ENCODE measurements at regions not wholly inside any gene's neighbourhood (a gene's known extent, or its start where the extent isn't known, plus 50 kb on each side); places are given as distances from the start of the nearest gene placed in this dataset.

- no peak overlapping the region for H3K27ac ChIP-seq (replicated peaks)
- no peaks in the 10 kb centered on the region for H3K27me3 ChIP-seq (ENCODE audit: insufficient read depth, poor library complexity, severe bottlenecking)
- DNase-seq (ENCODE audit: low read depth in 1 of 2, low spot score in 1 of 2), result no peak
- TF ChIP-seq SPI1 (IDR thresholded peaks at IDR 0.05; ENCODE audit: borderline replicate concordance, low read depth) (peak; percentile 51; the same call in 1 of the 2 replicates), GABPA (IDR thresholded peaks at IDR 0.05; ENCODE audit: low read depth) (no peak)
- H3K4me3 ChIP-seq (replicated peaks; ENCODE audit: insufficient read depth, low read length), result no peak overlapping the region
These were observed 545.0 kb downstream of the PYDC2 start for GRCh38 chr3:192005989-192006388.

- Histone ChIP-seq H3K27ac (replicated peaks) (no peak overlapping the region), H3K4me3 (replicated peaks; ENCODE audit: insufficient read depth, low read length) (no peak overlapping the region), H3K27me3 (ENCODE audit: insufficient read depth, poor library complexity, severe bottlenecking) (no peaks in the 10 kb centered on the region)
- TF ChIP-seq POLR2AphosphoS5 (IDR thresholded peaks at IDR 0.05; ENCODE audit: low read depth) (no peak), SPI1 (IDR thresholded peaks at IDR 0.05; ENCODE audit: borderline replicate concordance, low read depth) (no peak), REST (IDR thresholded peaks at IDR 0.05; ENCODE audit: insufficient replicate concordance, low read depth) (no peak), GABPA (IDR thresholded peaks at IDR 0.05; ENCODE audit: low read depth) (no peak), CTCF (IDR thresholded peaks at IDR 0.05; ENCODE audit: insufficient read depth, low read length) (no peak)
- DNase-seq (ENCODE audit: low read depth in 1 of 2, low spot score in 1 of 2), result no peak
These were observed 548.9 kb downstream of the PYDC2 start for GRCh38 chr3:192009903-192010302.

GRCh38 chr3:192010490-192010889 lies 549.5 kb downstream of the PYDC2 start:
- TF ChIP-seq GABPA (IDR thresholded peaks at IDR 0.05; ENCODE audit: low read depth), result no peak
- no peak for TF ChIP-seq REST (IDR thresholded peaks at IDR 0.05; ENCODE audit: insufficient replicate concordance, low read depth)
- no peak for TF ChIP-seq SPI1 (IDR thresholded peaks at IDR 0.05; ENCODE audit: borderline replicate concordance, low read depth)
- TF ChIP-seq POLR2AphosphoS5 (IDR thresholded peaks at IDR 0.05; ENCODE audit: low read depth), result no peak
- no peak for TF ChIP-seq CTCF (IDR thresholded peaks at IDR 0.05; ENCODE audit: insufficient read depth, low read length)
- no peak overlapping the region for H3K27ac ChIP-seq (replicated peaks)
- no peaks in the 10 kb centered on the region for H3K27me3 ChIP-seq (ENCODE audit: insufficient read depth, poor library complexity, severe bottlenecking)
- DNase-seq (ENCODE audit: low read depth in 1 of 2, low spot score in 1 of 2), result no peak
- no peak overlapping the region for H3K4me3 ChIP-seq (replicated peaks; ENCODE audit: insufficient read depth, low read length)

GRCh38 chr3:192011137-192011536 lies 550.2 kb downstream of the PYDC2 start:
- no peak overlapping the region for H3K4me3 ChIP-seq (replicated peaks; ENCODE audit: insufficient read depth, low read length)
- DNase-seq (ENCODE audit: low read depth in 1 of 2, low spot score in 1 of 2), result no peak
- no peaks in the 10 kb centered on the region for H3K27me3 ChIP-seq (ENCODE audit: insufficient read depth, poor library complexity, severe bottlenecking)
- H3K27ac ChIP-seq (replicated peaks), result no peak overlapping the region
- TF ChIP-seq POLR2AphosphoS5 (IDR thresholded peaks at IDR 0.05; ENCODE audit: low read depth), result no peak
- TF ChIP-seq GABPA (IDR thresholded peaks at IDR 0.05; ENCODE audit: low read depth), result no peak
- TF ChIP-seq REST (IDR thresholded peaks at IDR 0.05; ENCODE audit: insufficient replicate concordance, low read depth), result no peak
- TF ChIP-seq SPI1 (IDR thresholded peaks at IDR 0.05; ENCODE audit: borderline replicate concordance, low read depth), result no peak
- TF ChIP-seq CTCF (IDR thresholded peaks at IDR 0.05; ENCODE audit: insufficient read depth, low read length), result no peak
